ENCODE measurements at regions not wholly inside any gene's neighbourhood (a gene's known extent, or its start where the extent isn't known, plus 50 kb on each side); places are given as distances from the start of the nearest gene placed in this dataset.

GRCh38 chr21:23478381-23478780 lies 2128.9 kb downstream of the MRPL39 start:
- ATAC-seq (replicated peaks), result no peak
- H3K4me3 Mint-ChIP-seq, result no peak overlapping the region
- no peaks in the 10 kb centered on the region for H3K27me3 Mint-ChIP-seq
- H3K4me1 Mint-ChIP-seq, result no peaks in the 10 kb centered on the region
- no peaks in the 10 kb centered on the region for H3K9me3 Mint-ChIP-seq
- H3K27ac Mint-ChIP-seq, result no peak overlapping the region
- H3K36me3 Mint-ChIP-seq (ENCODE audit: low read depth), result no peaks in the 10 kb centered on the region

GRCh38 chr21:23475281-23476219 lies 2131.7 kb downstream of the MRPL39 start:
- Mint-ChIP-seq H3K9me3 (no peaks in the 10 kb centered on the region), H3K36me3 (ENCODE audit: low read depth) (no peaks in the 10 kb centered on the region), H3K27me3 (no peaks in the 10 kb centered on the region), H3K4me3 (no peak overlapping the region), H3K27ac (no peak overlapping the region), H3K4me1 (no peaks in the 10 kb centered on the region)
- no peak for ATAC-seq (replicated peaks)

GRCh38 chr21:23471877-23472276 lies 2135.4 kb downstream of the MRPL39 start:
- Mint-ChIP-seq H3K9me3 (no peaks in the 10 kb centered on the region), H3K27me3 (no peaks in the 10 kb centered on the region), H3K27ac (no peak overlapping the region), H3K4me3 (no peak overlapping the region), H3K4me1 (no peaks in the 10 kb centered on the region), H3K36me3 (ENCODE audit: low read depth) (no peaks in the 10 kb centered on the region)
- ATAC-seq (replicated peaks), result no peak

- H3K4me3 Mint-ChIP-seq, result no peak overlapping the region
- no peak for ATAC-seq (replicated peaks)
- H3K36me3 Mint-ChIP-seq (ENCODE audit: low read depth), result no peaks in the 10 kb centered on the region
- no peaks in the 10 kb centered on the region for H3K27me3 Mint-ChIP-seq
- no peaks in the 10 kb centered on the region for H3K4me1 Mint-ChIP-seq
- peaks cover 5% of the 10 kb centered on the region for H3K9me3 Mint-ChIP-seq
- no peak overlapping the region for H3K27ac Mint-ChIP-seq
Measured at GRCh38 chr21:23463365-23463764, 2143.9 kb downstream of the MRPL39 start.

GRCh38 chr21:23455676-23456075 lies 2151.6 kb downstream of the MRPL39 start:
- no peak for ATAC-seq (replicated peaks)
- no peak overlapping the region for H3K27ac Mint-ChIP-seq
- H3K4me1 Mint-ChIP-seq, result no peaks in the 10 kb centered on the region

GRCh38 chr21:23452384-23453083 lies 2154.7 kb downstream of the MRPL39 start:
- Mint-ChIP-seq H3K9me3 (no peaks in the 10 kb centered on the region), H3K27ac (no peak overlapping the region), H3K4me3 (no peak overlapping the region), H3K36me3 (ENCODE audit: low read depth) (no peaks in the 10 kb centered on the region), H3K4me1 (no peaks in the 10 kb centered on the region), H3K27me3 (no peaks in the 10 kb centered on the region)
- ATAC-seq (replicated peaks), result no peak

More at GRCh38 chr21:23455676-23456075, 2151.6 kb downstream of the MRPL39 start:
- H3K27me3 Mint-ChIP-seq, result no peaks in the 10 kb centered on the region
- H3K9me3 Mint-ChIP-seq, result no peaks in the 10 kb centered on the region
- no peak overlapping the region for H3K4me3 Mint-ChIP-seq
- no peaks in the 10 kb centered on the region for H3K36me3 Mint-ChIP-seq (ENCODE audit: low read depth)

- Mint-ChIP-seq H3K4me1 (no peaks in the 10 kb centered on the region), H3K27me3 (no peaks in the 10 kb centered on the region), H3K4me3 (no peak overlapping the region), H3K9me3 (no peaks in the 10 kb centered on the region), H3K36me3 (ENCODE audit: low read depth) (no peaks in the 10 kb centered on the region), H3K27ac (no peak overlapping the region)
- ATAC-seq (replicated peaks), result no peak
Measured at GRCh38 chr21:23445307-23445706, 2162.0 kb downstream of the MRPL39 start.

- Mint-ChIP-seq H3K36me3 (ENCODE audit: low read depth) (no peaks in the 10 kb centered on the region), H3K27ac (no peak overlapping the region), H3K4me1 (no peaks in the 10 kb centered on the region), H3K27me3 (no peaks in the 10 kb centered on the region), H3K4me3 (no peak overlapping the region), H3K9me3 (peaks cover 4% of the 10 kb centered on the region)
- ATAC-seq (replicated peaks), result no peak
Measured at GRCh38 chr21:23438081-23438480, 2169.2 kb downstream of the MRPL39 start.

GRCh38 chr21:23402929-23403520 lies 2204.3 kb downstream of the MRPL39 start:
- no peak for ATAC-seq (replicated peaks)
- Mint-ChIP-seq H3K27me3 (no peaks in the 10 kb centered on the region), H3K36me3 (ENCODE audit: low read depth) (no peaks in the 10 kb centered on the region), H3K4me3 (no peak overlapping the region), H3K9me3 (no peaks in the 10 kb centered on the region), H3K27ac (no peak overlapping the region), H3K4me1 (no peaks in the 10 kb centered on the region)

- no peaks in the 10 kb centered on the region for H3K27me3 Mint-ChIP-seq
- H3K4me1 Mint-ChIP-seq, result no peaks in the 10 kb centered on the region
- H3K9me3 Mint-ChIP-seq, result no peaks in the 10 kb centered on the region
- H3K36me3 Mint-ChIP-seq (ENCODE audit: low read depth), result no peaks in the 10 kb centered on the region
- no peak overlapping the region for H3K4me3 Mint-ChIP-seq
- no peak for ATAC-seq (replicated peaks)
- no peak overlapping the region for H3K27ac Mint-ChIP-seq
Measured at GRCh38 chr21:23401278-23401677, 2206.0 kb downstream of the MRPL39 start.

- Mint-ChIP-seq H3K27ac (no peak overlapping the region), H3K27me3 (no peaks in the 10 kb centered on the region), H3K9me3 (no peaks in the 10 kb centered on the region), H3K4me1 (no peaks in the 10 kb centered on the region), H3K4me3 (no peak overlapping the region), H3K36me3 (ENCODE audit: low read depth) (no peaks in the 10 kb centered on the region)
- no peak for ATAC-seq (replicated peaks)
Measured at GRCh38 chr21:23398726-23399125, 2208.6 kb downstream of the MRPL39 start.

- H3K4me3 Mint-ChIP-seq, result no peak overlapping the region
- H3K27me3 Mint-ChIP-seq, result no peaks in the 10 kb centered on the region
- no peaks in the 10 kb centered on the region for H3K9me3 Mint-ChIP-seq
- no peak overlapping the region for H3K27ac Mint-ChIP-seq
- H3K36me3 Mint-ChIP-seq (ENCODE audit: low read depth), result no peaks in the 10 kb centered on the region
- no peaks in the 10 kb centered on the region for H3K4me1 Mint-ChIP-seq
- no peak for ATAC-seq (replicated peaks)
Measured at GRCh38 chr21:23394458-23394857, 2212.8 kb downstream of the MRPL39 start.

- Mint-ChIP-seq H3K4me1 (no peaks in the 10 kb centered on the region), H3K9me3 (no peaks in the 10 kb centered on the region), H3K27ac (no peak overlapping the region), H3K27me3 (no peaks in the 10 kb centered on the region), H3K4me3 (no peak overlapping the region), H3K36me3 (ENCODE audit: low read depth) (no peaks in the 10 kb centered on the region)
- ATAC-seq (replicated peaks), result no peak
Measured at GRCh38 chr21:23384679-23385078, 2222.6 kb downstream of the MRPL39 start.

GRCh38 chr21:23374155-23374554 lies 2233.1 kb downstream of the MRPL39 start:
- no peak for ATAC-seq (replicated peaks)
- Mint-ChIP-seq H3K27me3 (no peaks in the 10 kb centered on the region), H3K4me3 (no peak overlapping the region), H3K9me3 (no peaks in the 10 kb centered on the region), H3K4me1 (no peaks in the 10 kb centered on the region), H3K36me3 (ENCODE audit: low read depth) (no peaks in the 10 kb centered on the region), H3K27ac (no peak overlapping the region)

GRCh38 chr21:23356905-23357304 lies 2250.4 kb downstream of the MRPL39 start:
- Mint-ChIP-seq H3K27ac (no peak overlapping the region), H3K27me3 (no peaks in the 10 kb centered on the region), H3K4me3 (no peak overlapping the region), H3K36me3 (ENCODE audit: low read depth) (no peaks in the 10 kb centered on the region), H3K9me3 (no peaks in the 10 kb centered on the region), H3K4me1 (no peaks in the 10 kb centered on the region)
- ATAC-seq (replicated peaks), result no peak
